Smooth muscle cell (in vitro differentiated cells): ENCODE measurements at regions not wholly inside any gene's neighbourhood (a gene's known extent, or its start where the extent isn't known, plus 50 kb on each side); places are given as distances from the start of the nearest gene placed in this dataset.
A peak's percentile ranks its signal among the peaks of the same experiment; 100 is the strongest.

ENCODE experiments used
- DNase-seq: peaks from one replicate; lab custom pipeline; 2025; ENCODE audit not compliant: unreplicated experiment; lab: John Stamatoyannopoulos, UW
- H2AFZ ChIP-seq: fragments of 200-600 bp; sonication (generic); 2 replicates; pipeline ENCODE4 v1.6.0; 2016; ENCODE audit warnings: antibody characterized with exemption, low read depth, mild to moderate bottlenecking
- H3F3A ChIP-seq: fragments of 200-600 bp; sonication (generic); 2 replicates; pipeline ENCODE4 v1.6.0; 2017; ENCODE audit warnings: antibody characterized with exemption, low read depth
- H3K27ac ChIP-seq: fragments of 200-600 bp; sonication (generic); 2 replicates; pipeline ENCODE4 v1.5.1; 2016; ENCODE audit warnings: low read depth, mild to moderate bottlenecking
- H3K27me3 ChIP-seq: fragments of 200-600 bp; sonication (generic); 2 replicates; pipeline ENCODE4 v1.6.1; 2016; ENCODE audit warnings: low read depth, mild to moderate bottlenecking
- H3K36me3 ChIP-seq: fragments of 200-600 bp; sonication (generic); 2 replicates; pipeline ENCODE4 v1.5.1; 2016; ENCODE audit warnings: low read depth
- H3K4me1 ChIP-seq: fragments of 200-600 bp; sonication (generic); 2 replicates; pipeline ENCODE4 v1.5.1; 2016; ENCODE audit warnings: low read depth
- H3K4me2 ChIP-seq: fragments of 200-600 bp; sonication (generic); 2 replicates; pipeline ENCODE4 v1.6.0; 2016; ENCODE audit warnings: mild to moderate bottlenecking
- H3K4me3 ChIP-seq: fragments of 200-600 bp; sonication (generic); 2 replicates; pipeline ENCODE4 v1.5.1; 2016; ENCODE audit warnings: mild to moderate bottlenecking
- H3K79me2 ChIP-seq: fragments of 200-600 bp; sonication (generic); 2 replicates; pipeline ENCODE4 v1.6.0; 2016; ENCODE audit warnings: low read depth, mild to moderate bottlenecking
- H3K9ac ChIP-seq: fragments of 200-600 bp; sonication (generic); 2 replicates; pipeline ENCODE4 v1.6.0; 2016; ENCODE audit warnings: low read depth
- H3K9me3 ChIP-seq: fragments of 200-600 bp; sonication (generic); replicated peaks from 2 replicates; pipeline ENCODE4 v1.5.1; 2016; ENCODE audit warnings: low read depth
- H4K20me1 ChIP-seq: fragments of 200-600 bp; sonication (generic); 2 replicates; pipeline ENCODE4 v1.6.0; 2016; ENCODE audit warnings: low read depth
- WGBS: methylation state at CpG from one replicate; pipeline ENCODE4 v1.1.7; 2016; ENCODE audit warnings: low lambda C conversion rate; 5-methylcytosine and 5-hydroxymethylcytosine counted together
- TF ChIP-seq, protein P1 (sequence below): fragments of 200-600 bp; sonication (generic); IDR thresholded peaks from 2 replicates; pipeline ENCODE4 v1.5.1; 2017; ENCODE audit warnings: borderline replicate concordance, mild to moderate bottlenecking, antibody characterized with exemption; ENCODE audit not compliant: insufficient read depth, poor library complexity, severe bottlenecking

- Histone ChIP-seq H3K4me2 (no peak overlapping the region), H3K79me2 (no peaks in the 10 kb centered on the region), H3K4me1 (no peaks in the 10 kb centered on the region), H3K9ac (no peak overlapping the region), H3K4me3 (no peak overlapping the region), H3F3A (no peaks in the 10 kb centered on the region), H2AFZ (no peak overlapping the region), H3K36me3 (no peaks in the 10 kb centered on the region), H3K27me3 (no peaks in the 10 kb centered on the region), H4K20me1 (no peaks in the 10 kb centered on the region), H3K27ac (no peak overlapping the region), H3K9me3 (no peaks in the 10 kb centered on the region)
- 94% methylated on average over 3 of the region's 3 CpGs for WGBS
- no peak for DNase-seq
- TF ChIP-seq, protein P1, sequence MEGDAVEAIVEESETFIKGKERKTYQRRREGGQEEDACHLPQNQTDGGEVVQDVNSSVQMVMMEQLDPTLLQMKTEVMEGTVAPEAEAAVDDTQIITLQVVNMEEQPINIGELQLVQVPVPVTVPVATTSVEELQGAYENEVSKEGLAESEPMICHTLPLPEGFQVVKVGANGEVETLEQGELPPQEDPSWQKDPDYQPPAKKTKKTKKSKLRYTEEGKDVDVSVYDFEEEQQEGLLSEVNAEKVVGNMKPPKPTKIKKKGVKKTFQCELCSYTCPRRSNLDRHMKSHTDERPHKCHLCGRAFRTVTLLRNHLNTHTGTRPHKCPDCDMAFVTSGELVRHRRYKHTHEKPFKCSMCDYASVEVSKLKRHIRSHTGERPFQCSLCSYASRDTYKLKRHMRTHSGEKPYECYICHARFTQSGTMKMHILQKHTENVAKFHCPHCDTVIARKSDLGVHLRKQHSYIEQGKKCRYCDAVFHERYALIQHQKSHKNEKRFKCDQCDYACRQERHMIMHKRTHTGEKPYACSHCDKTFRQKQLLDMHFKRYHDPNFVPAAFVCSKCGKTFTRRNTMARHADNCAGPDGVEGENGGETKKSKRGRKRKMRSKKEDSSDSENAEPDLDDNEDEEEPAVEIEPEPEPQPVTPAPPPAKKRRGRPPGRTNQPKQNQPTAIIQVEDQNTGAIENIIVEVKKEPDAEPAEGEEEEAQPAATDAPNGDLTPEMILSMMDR = no peak
Observed at GRCh38 chr6:82588020-82588419, 224.4 kb downstream of the TPBG start.

- Histone ChIP-seq H2AFZ (no peak overlapping the region), H3F3A (no peaks in the 10 kb centered on the region), H3K4me3 (no peak overlapping the region), H3K36me3 (no peaks in the 10 kb centered on the region), H3K4me2 (no peak overlapping the region), H3K9me3 (no peaks in the 10 kb centered on the region), H4K20me1 (no peaks in the 10 kb centered on the region), H3K79me2 (no peaks in the 10 kb centered on the region), H3K27ac (no peak overlapping the region), H3K4me1 (no peaks in the 10 kb centered on the region), H3K9ac (no peak overlapping the region), H3K27me3 (no peaks in the 10 kb centered on the region)
- 42% methylated on average over 1 of the region's 1 CpG for WGBS
- no peak for DNase-seq
- TF ChIP-seq, protein P1 = no peak
Observed at GRCh38 chr6:82588859-82589412, 225.3 kb downstream of the TPBG start.

- peak overlapping the region; percentile 28 for H3K4me2 ChIP-seq
Observed at GRCh38 chr6:82589509-82590206, 226.0 kb downstream of the TPBG start.

More at GRCh38 chr6:82589509-82590206, 226.0 kb downstream of the TPBG start:
- Histone ChIP-seq H4K20me1 (no peaks in the 10 kb centered on the region), H3K27me3 (no peaks in the 10 kb centered on the region), H3F3A (no peaks in the 10 kb centered on the region), H3K27ac (peak overlapping the region; percentile 37), H3K4me1 (no peaks in the 10 kb centered on the region), H3K9ac (no peak overlapping the region), H3K36me3 (no peaks in the 10 kb centered on the region), H3K4me3 (no peak overlapping the region), H2AFZ (no peak overlapping the region), H3K9me3 (no peaks in the 10 kb centered on the region), H3K79me2 (no peaks in the 10 kb centered on the region)
- DNase-seq = no peak
- TF ChIP-seq, protein P1 = no peak
- WGBS = 31% methylated on average over 5 of the region's 5 CpGs
